22Rv1 (cell line): ENCODE measurements at regions not wholly inside any gene's neighbourhood (a gene's known extent, or its start where the extent isn't known, plus 50 kb on each side); places are given as distances from the start of the nearest gene placed in this dataset.

ENCODE experiments used
- CTCF ChIP-seq: fragments of 450-650 bp; IDR thresholded peaks from 2 replicates; pipeline ENCODE4 v1.5.1; 2017; ENCODE audit warnings: mild to moderate bottlenecking
- ZFX ChIP-seq: fragments of 450-650 bp; IDR thresholded peaks from 2 replicates; pipeline ENCODE4 v1.6.1; 2017; ENCODE audit warnings: antibody characterized with exemption, borderline replicate concordance

- TF ChIP-seq CTCF, result no peak
- no peak for TF ChIP-seq ZFX
These were observed 54.1 kb upstream of the FAM180A start for GRCh38 chr7:135802697-135803096.
